HUDEP-2 (cell line): ENCODE measurements at regions not wholly inside any gene's neighbourhood (a gene's known extent, or its start where the extent isn't known, plus 50 kb on each side); places are given as distances from the start of the nearest gene placed in this dataset.
"Not testable (repeated sequence)": the region's sequence is repeated elsewhere in the genome, so short reads cannot be mapped to it uniquely, and the experiment has no call there.

Experiments used
- DNase-seq, 76 experiments: peaks; one replicate each; lab custom pipeline; 2025; ENCODE audit not compliant: unreplicated experiment in 76 of 76; lab: John Stamatoyannopoulos, UW

DNA sequence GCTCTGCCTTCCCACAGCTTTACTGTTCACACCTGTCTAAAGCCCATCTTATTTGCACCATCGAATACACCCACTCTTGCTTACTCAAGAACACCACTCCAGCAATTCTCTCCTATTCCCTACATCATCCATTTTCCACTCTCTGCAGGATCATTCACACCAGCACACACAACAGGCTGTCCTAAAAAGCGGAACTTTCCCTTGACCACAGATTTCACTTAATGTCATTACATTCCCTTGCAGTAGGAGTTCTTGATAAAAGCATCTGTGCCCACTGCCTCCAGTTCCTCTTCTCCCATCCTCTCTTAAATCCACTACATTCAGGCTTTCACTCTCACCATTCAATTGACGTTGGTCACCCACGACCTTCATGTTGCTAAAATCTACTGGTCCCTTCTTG, 103.0 kb upstream of the PABPC3 start:
- not testable (repeated sequence) for DNase-seq

DNA sequence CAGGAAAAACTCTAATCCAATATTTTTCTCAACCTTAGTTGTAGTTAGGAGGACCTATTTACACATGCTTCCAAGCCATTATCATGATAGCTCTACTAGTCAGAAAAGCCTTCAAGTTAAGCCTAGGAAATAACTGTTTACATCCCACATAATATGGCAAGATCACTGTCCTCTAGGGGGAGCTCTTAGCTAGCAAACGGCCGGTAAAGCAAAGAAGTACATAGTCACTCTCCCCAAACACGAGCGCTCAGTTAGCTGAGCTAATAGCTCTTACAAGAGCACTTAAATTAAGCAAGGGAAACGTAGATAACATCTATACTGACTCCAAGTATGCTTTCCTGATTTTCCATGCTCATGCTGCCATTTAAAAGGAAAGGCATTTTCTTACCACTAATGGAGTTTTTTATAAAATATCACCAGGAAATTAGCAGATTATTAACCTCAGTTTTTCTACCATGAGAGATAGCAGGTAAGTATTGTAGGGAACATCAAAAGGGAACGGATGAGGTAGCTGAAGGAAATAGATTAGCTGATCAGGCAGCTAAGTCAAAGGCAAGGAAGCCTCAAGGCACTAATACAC, 100.6 kb upstream of the PABPC3 start:
- peak in 65 of 76 experiments; percentile 6 to 80 (median 47) for DNase-seq

DNA sequence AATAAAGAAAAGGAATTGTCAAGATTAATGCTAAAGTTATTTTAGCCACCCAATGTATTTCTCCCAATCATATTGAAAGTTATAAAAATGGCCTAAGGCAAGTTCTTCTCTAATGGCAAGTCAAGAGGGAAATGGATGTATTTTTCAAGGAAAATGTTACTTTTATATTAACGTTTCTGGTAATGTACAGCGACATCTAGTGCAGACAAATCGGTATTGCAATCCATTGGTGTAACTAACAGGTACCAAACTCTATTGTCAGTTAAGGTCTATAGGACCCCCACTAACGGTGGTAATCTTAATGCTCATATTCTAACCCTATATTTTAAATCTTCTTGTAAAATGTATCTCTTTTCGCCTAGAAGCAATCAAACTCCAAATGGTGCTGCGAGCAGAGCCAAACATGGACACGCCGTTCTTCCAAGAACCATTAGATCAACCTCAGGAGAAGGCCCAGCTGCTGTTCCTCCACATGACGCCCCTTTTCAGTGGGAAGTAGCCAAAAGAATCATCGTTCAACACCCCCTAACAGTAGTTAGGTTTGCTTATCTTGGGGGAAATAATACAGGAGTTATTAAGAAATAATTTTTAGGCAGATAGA, 98.5 kb upstream of the PABPC3 start:
- DNase-seq, result peak in 18 of 76 experiments; percentile 2 to 38 (median 10)

DNA sequence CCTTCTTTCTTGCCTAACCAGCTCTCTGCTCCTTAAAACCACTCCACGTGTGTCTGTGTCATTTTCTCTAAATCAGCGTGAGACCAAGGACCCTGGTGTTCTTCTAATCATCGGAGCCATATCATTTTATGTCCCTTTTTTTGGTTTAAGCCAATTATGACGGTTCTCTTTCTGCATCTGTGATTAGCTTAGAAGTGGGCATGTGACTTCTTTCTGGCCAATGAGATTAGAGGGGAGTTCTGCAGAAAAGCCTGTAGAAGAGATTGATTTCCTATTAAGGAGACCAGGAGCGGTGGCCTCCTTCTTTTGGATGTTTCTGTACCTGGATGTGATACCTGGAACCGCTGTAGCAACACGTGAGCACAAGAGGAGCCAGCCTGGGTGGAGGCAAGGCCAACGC, 97.5 kb upstream of the PABPC3 start:
- no peak for DNase-seq

DNA sequence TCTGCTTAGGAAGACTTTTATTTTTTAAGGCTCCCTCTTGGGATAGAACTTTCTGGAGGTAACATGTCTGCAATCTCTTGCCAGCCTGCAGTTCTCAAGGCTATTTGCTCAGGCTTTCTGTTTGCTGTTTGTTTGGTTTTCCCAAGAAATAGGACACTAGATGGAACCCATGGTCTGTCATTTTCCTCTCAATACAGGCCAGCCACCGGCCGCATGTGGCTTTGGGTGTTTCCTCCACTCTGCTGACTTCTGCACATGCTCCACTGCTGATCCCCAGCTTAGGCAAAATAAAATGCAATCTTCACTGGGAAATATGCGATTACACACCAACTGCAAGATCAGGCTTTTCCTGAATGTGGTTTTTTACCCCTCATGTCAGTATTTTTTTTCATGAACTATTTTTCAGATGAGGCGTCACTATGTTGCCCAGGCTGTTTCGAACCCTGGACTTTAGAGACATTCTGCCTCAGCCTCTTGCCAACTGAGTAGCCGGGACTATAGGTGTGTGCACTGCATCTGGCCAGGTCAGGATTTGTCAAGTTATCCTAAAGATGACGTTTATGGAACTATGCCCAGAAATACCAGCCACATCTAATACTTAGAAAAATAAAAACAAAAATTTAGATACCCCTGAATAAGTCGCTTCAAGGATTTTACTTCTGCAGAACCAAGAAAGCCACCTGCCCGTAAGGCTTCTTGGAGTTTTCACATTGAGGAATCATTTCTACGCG, 94.3 kb upstream of the PABPC3 start:
- no peak for DNase-seq

DNA sequence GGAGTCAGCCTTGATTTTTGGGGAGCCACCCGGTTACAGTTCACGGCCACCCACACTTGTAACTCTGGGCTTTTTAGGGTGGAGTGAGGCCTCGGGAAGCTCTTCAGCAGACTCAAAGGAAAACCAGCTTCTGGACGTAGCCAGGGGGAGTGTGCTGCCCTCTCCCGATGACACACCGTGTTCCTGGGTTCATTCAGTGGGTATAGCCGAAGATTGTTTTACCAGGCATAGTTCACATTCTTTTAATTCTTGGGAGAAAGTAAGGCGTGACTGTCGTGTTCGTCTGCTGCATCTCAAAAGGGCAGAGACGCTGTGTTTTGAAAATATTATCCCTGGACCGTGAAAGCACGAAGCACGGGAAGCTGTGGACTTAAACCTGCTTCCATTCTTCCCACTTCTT, 93.6 kb upstream of the PABPC3 start:
- not testable (repeated sequence) for DNase-seq

DNA sequence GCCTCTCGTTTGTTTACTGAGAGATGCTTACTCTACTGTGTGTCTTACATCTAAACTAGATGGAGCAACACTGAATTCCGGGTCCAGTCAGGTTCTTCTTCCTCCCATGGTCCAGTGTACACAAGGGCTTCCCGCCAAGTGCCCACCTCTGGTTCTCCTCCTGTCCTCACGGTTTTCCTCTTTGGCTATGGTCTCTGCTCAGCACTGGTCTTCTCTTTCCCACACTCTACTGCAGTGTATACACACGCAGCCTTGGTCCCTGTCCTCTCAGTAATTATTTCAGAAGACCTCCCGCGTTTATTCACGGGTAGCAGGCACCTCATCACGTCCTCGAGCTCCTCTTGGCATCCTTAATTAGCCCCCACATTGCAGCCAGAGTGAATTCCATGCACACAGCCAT, 91.4 kb upstream of the PABPC3 start:
- DNase-seq, result not testable (repeated sequence)

DNA sequence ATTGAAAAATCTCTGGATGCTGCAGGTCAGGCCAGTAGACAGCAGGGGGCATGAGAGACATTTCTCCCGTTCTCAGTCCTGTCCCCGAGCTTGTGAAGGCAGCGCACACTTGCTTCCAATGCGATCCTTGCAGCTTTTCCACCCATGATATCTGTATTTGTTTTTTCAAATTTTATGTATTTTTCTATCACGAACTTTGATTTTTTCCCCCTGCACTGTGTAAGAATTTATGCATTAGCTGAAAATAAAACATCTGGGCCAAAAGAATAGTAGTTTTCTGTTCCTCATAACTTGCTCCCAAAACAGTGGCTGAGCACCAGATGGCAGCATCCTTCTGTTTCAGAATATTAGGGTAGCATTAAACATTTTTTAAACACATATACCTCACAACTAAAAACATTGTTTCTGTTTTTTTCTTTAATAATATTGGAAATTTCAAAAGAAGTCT, 90.9 kb upstream of the PABPC3 start:
- DNase-seq, result peak in 38 of 76 experiments; percentile 4 to 54 (median 23)

DNA sequence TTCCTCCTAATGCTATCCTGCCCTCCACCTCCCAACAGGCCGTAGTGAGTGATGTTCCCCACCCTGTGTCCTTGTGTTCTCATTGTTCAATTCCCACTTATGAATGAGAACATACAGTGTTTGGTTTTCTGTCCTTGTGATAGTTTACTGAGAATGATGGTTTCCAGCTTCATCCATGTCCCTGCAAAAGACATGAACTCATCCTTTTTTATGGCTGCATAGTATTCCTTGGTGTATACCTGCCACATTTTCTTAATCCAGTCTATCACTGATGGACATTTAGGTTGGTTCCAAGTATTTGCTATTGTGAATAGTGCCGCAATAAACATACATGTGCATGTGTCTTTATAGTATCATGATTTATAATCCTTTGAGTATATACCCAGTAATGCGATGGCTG, 88.5 kb upstream of the PABPC3 start:
- DNase-seq, result not testable (repeated sequence)

DNA sequence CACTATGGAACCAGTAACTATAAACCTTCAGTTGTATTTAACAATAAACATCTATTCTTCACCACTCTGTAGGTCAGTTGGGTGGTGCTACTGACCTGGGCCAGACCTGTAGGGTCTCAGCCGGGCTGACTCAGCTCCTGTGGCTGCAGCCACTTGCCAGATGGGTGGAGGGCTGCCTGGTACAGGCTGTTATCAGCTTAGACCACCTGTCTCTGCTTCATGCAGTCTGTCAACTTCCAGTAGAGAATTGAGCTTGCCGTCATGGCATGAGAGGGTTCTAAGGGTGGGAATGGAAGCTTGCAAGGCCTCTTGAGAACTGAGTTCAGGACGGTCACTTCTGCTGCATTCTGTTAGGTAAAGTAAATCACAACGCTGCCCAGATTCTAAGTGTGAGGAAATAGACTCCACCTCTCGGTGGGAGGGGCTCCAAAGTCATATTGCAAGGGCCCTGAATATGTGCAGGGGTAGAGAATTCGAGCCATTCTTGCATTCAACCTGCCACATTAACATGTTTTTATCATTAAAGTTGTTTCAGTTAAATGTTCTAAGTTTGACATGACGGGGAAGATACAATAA, 81.5 kb upstream of the PABPC3 start:
- peak in 74 of 76 experiments; percentile 9 to 90 (median 69) for DNase-seq

DNA sequence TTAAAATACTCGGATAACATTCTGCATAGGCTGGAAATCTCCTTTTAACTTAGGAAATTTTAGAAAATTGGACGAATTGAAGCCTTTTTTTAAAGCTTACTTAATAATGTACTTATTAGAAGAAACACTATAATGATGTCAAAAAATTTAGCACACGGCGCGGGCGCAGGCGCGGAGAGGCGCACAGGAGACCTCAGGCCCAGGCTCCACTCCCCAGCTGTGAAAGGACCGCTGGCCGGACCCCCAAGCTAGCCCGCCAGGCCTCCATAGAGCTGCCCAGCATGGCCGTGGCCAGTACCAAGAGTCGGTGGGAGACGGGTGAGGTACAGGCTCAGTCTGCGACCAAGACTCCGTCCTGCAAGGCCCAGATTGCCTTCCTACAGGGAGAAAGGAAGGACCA, 78.8 kb upstream of the PABPC3 start:
- not testable (repeated sequence) for DNase-seq

DNA sequence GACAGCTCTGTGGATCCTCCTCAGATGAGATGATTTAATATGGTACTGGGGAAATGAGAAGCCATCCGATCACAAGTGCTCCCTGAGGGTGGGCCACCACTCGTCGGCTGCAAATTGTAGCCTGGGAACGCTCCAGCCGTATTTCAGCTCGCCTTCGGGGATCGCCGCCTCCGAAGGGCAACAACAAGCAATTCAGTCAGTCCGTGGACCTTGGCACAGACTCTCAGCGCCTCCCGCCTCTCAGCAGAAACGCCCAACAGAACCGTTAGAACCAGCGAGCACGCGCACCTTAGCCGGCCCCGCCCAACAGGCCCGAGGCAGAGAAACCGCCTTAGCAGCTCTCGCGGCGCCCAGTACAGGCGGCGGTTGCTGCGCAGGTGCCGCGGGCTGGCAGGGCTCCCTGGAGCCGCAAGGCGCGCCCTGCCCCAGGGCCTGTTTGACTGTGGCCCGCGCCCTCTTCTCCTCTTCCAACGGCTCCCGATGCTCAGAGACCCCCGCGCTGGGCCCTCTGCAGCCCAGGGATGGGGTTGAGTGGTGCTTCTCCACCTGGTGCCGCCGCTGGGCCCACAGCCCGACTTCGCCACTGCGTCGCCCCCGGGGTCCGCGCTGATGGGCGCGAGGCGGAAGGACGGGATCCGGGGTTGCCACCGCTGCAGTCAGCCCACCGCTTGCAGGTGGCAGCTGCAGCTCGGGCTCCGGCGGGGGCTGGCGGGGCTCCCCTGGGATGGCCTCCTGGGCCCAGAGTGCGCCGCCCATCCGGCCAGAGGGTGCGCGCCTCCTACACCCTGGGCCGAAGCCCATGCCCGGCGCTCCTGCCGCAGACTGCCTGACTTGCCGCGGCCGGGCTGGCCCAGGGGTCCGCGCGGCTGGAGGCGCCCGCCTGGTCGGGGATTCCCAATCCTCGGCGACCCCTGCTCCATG, 77.9 kb upstream of the PABPC3 start:
- peak in 75 of 76 experiments; percentile 29 to 90 (median 82) for DNase-seq

DNA sequence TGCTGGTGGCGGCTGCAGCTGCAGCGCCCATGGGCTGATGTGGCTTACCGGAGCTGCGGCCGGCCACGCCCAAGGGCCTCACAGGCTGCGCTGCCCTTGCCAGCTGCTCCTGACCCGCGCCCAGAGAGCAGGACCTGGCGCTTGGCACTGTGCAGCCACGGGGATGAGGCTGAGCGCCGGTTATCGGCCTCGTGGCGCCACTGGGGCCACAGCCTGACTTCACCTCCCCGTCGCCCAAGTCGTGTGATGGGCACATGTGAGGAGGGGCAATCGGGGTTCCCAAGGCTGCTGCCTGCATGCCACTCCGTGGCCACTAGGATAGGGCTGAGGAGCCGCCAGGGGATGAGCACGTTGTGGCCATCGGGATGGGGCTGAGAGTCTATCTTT, 77.2 kb upstream of the PABPC3 start:
- peak in 69 of 76 experiments; percentile 1 to 75 (median 46) for DNase-seq

DNA sequence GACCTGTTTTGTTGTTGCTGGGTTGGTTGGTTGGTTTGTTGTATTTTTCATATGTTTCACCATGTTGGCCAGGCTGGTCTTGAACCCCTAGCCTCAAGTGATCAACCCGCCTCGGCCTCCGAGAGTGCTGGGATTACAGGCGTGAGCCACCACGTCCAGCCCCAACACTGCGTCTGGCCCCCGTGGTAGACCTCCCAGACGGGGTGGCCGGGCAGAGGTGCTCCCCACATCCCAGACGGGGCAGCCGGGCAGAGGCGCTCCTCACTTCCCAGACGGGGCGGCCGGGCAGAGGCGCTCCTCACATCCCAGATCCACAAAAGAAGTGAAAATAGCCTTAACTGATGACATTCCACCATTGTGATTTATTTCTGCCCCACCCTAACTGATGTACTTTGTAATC, 76.2 kb upstream of the PABPC3 start:
- DNase-seq, result not testable (repeated sequence)

DNA sequence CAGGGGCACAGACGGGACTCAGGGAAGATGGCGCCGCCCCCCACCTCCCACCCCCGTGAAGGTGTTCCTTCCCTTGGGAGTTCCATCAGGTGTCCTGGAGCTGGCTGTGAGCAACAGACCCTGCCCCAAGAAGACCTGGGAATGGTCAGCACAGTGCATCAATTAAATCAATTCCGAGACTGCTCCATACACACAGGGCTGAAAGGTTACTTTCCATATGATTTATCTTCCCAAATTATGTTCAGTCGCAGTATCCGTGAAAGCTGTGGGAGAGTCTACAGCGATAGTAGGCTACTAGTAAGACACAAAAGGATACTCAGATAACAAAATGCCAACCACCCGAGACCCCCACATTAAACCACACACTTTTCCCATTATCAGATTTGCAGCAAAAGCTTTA, 71.8 kb upstream of the PABPC3 start:
- no peak for DNase-seq

DNA sequence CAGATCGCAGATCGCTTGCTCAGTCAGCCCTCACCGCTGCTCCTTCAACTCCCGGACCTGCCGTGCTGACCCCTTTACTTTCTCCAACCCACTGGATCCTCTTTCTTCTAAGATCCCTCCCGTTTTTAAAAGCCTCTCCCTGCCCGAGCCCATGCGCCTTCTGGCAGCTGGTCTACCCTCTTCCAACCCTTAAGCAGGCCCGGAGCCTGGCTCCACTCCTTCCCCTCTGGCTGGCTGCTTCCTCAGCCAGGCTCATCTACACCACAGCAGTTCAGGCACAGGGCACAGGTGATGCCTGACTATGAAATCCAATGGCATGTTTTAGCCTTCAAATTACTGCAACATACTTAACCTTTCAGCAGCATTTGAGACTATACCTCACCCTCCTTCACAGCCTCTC, 63.8 kb upstream of the PABPC3 start:
- no peak for DNase-seq

DNA sequence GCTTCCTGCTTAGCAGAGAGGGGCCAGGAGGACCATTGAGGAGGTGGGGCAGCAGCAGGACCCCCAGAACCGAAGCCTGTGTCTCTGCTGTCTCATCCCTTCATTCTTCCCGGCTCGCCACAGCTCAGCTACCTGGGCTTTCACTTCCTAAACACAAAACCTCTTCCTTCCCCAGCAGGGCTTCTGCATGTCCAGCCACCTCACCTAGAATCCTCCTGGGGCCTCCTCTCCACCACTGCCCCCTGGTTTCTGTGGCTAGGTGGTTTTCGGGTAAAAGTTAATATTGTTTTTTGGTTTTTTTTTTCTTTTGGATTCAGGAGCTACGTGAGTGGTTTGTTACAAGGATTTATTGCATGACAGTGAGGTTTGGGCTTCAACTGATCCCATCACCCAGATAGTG, 61.8 kb upstream of the PABPC3 start:
- no peak for DNase-seq

DNA sequence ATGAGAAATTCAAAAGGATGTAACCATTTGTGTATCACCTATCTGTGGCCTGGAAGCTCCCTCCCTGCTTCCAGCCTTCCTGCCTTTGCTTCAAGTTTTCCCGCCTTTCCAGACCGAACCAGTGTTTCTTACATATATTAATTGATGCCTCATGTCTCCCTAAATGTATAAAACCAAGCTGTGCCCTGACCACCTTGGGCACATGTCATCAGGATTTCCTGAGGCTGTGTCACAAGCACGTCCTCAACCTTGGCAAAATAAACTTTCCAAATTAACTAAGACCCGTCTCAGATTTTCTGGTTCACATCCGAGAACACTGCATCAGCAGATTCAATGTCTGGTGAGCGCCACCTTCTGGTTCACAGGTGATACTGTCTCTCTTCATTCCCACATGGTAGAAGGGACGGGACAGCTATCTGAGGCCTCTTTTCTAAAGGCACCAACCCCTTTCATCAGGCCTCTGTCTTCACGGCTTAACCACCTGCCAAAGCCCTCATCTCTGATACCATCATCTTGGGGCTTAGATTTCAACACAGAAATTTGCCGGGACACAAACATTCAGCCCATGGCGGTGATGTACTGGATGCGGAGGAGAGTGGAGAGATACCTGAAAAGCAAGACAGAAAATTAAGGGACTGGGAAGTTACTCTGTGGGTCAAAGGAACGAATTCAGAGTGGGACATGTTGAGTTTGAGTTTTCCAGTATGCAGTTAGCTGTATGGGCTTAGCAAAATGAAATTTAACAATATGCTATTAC, 58.7 kb upstream of the PABPC3 start:
- peak in 65 of 76 experiments; percentile 6 to 84 (median 48) for DNase-seq

DNA sequence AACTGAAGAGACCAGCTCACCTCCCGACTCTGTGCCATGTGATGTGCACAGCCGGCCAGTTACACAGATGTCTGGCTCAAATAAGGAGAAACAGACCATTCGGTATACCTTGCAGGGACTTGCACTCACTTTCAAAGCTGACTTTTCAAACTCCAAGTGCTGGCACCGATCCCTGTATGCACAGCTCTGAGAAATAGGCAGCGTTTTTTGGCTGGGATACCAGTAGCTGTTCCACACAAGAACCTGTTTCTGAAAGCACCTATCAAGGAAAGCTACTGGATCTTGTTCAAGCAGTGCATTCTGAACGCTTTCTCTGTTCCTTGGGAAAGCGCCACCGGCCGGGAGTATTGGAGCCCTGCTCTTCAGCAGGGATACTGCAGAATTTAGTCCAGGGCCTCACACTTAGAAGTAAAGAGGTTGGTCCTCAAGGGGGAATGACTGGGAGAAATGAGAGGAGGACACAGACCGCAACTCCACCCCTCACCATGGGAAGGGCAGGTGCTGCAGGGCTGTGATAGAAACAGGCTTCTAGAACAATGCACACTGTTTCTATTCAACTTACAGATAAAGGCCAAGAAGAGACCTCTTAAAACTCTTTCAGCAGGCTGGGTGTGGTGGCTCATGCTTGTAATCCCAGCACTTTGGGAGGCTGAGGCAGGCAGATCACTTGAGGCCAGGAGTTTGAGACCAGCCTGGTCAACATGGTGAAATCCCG, 53.6 kb upstream of the PABPC3 start:
- peak in 54 of 76 experiments; percentile 4 to 83 (median 32) for DNase-seq
